ENCODE measurements at regions not wholly inside any gene's neighbourhood (a gene's known extent, or its start where the extent isn't known, plus 50 kb on each side); places are given as distances from the start of the nearest gene placed in this dataset.

DNA sequence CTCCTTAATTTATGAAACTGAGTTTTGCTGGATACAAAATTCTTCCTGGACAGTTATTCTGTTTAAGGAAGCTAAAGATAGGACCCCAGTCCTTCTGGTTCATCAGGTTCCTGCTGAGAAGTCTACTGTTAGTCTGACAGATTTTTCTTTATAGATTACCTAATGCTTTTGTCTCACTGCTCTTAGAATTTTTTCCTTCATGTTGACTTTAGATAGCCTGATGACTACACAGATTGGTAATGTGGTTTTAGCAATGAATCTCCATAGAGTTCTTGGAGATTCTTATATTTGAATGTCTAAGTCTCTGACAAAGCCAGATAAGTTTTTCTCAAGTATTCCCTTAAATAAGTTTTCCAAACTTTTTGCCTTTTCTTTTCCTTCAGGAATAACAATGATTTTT, 419.7 kb downstream of the CDH10 start:
- no peak for TF ChIP-seq ELK1 (IDR thresholded peaks at IDR 0.05; ENCODE audit: low read depth, low read length)
- no peak for TF ChIP-seq USF1 (IDR thresholded peaks at IDR 0.05; ENCODE audit: borderline replicate concordance, extremely low read length, insufficient read depth, low read depth, low read length)
- TF ChIP-seq POLR2AphosphoS5 (IDR thresholded peaks at IDR 0.05; ENCODE audit: low read length): no peak
- no peak for TF ChIP-seq MEF2A (IDR thresholded peaks at IDR 0.05; ENCODE audit: insufficient read depth, low read depth, low read length)
- TF ChIP-seq EP300 (IDR thresholded peaks at IDR 0.05; ENCODE audit: borderline replicate concordance in 1 of 2, control insufficient read depth in 1 of 2, low read depth in 2 of 2, low read length in 2 of 2): no peak
- no peak for TF ChIP-seq POU2F2 (IDR thresholded peaks at IDR 0.05; ENCODE audit: borderline replicate concordance, low read depth, low read length)
- TF ChIP-seq SP1 (IDR thresholded peaks at IDR 0.05; ENCODE audit: low read depth, low read length): no peak
- no peak for TF ChIP-seq MTA3 (IDR thresholded peaks at IDR 0.05; ENCODE audit: borderline replicate concordance, low read length)
- TF ChIP-seq, protein P1, sequence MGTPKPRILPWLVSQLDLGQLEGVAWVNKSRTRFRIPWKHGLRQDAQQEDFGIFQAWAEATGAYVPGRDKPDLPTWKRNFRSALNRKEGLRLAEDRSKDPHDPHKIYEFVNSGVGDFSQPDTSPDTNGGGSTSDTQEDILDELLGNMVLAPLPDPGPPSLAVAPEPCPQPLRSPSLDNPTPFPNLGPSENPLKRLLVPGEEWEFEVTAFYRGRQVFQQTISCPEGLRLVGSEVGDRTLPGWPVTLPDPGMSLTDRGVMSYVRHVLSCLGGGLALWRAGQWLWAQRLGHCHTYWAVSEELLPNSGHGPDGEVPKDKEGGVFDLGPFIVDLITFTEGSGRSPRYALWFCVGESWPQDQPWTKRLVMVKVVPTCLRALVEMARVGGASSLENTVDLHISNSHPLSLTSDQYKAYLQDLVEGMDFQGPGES (IDR thresholded peaks at IDR 0.05): no peak
- no peak for TF ChIP-seq CHD2 (IDR thresholded peaks at IDR 0.05; ENCODE audit: borderline replicate concordance, low read depth, low read length)
- no peak for TF ChIP-seq CTCF (IDR thresholded peaks at IDR 0.05 in 2 of 3, conservative IDR thresholded peaks at IDR 0.05 in 1 of 3; ENCODE audit: control insufficient read depth in 2 of 3, extremely low read depth in 1 of 3, insufficient read depth in 1 of 3, low read depth in 3 of 3, low read length in 3 of 3)
- no peak for TF ChIP-seq POLR2A (IDR thresholded peaks at IDR 0.05; ENCODE audit: low read depth, low read length)

Data from GM12878 (cell line).